ENCODE measurements at regions not wholly inside any gene's neighbourhood (a gene's known extent, or its start where the extent isn't known, plus 50 kb on each side); places are given as distances from the start of the nearest gene placed in this dataset.

DNA sequence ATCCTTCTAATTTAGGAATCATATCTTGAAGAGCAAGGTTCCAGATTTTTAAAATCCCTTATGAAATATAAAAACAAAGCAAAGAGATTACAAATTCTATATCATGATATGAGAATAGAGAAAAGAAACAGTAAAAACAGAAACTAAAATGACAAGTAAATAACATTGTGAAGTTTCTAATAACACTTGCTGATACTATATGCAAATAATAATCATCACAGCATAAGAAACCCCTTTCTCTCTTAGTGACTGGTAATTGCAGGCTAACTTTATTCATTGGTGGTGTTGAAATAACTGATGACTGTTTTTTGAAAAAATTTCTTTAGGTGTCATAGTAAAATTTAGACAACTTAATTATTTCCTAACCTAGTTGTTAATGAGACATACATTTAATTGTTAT, 281.6 kb downstream of the PLA2G4A start:
- no peaks in the 10 kb centered on the region for H3K4me1 ChIP-seq (ENCODE audit: control insufficient read depth in 5 of 5, insufficient read depth in 5 of 5, low read length in 5 of 5)
- no peak for ATAC-seq (ENCODE audit: insufficient read depth, low FRiP score)
- TF ChIP-seq, protein P1, sequence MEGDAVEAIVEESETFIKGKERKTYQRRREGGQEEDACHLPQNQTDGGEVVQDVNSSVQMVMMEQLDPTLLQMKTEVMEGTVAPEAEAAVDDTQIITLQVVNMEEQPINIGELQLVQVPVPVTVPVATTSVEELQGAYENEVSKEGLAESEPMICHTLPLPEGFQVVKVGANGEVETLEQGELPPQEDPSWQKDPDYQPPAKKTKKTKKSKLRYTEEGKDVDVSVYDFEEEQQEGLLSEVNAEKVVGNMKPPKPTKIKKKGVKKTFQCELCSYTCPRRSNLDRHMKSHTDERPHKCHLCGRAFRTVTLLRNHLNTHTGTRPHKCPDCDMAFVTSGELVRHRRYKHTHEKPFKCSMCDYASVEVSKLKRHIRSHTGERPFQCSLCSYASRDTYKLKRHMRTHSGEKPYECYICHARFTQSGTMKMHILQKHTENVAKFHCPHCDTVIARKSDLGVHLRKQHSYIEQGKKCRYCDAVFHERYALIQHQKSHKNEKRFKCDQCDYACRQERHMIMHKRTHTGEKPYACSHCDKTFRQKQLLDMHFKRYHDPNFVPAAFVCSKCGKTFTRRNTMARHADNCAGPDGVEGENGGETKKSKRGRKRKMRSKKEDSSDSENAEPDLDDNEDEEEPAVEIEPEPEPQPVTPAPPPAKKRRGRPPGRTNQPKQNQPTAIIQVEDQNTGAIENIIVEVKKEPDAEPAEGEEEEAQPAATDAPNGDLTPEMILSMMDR (IDR thresholded peaks at IDR 0.05; ENCODE audit: control extremely low read depth, extremely low read depth): no peak
- no peaks in the 10 kb centered on the region for H3K9me3 ChIP-seq (ENCODE audit: control insufficient read depth in 4 of 4, insufficient read depth in 3 of 4, low read length in 3 of 4)
- H3K9ac ChIP-seq (ENCODE audit: insufficient read depth in 1 of 2, low read length in 2 of 2): no peak overlapping the region
- no peak overlapping the region for H3K4me3 ChIP-seq
- DNase-seq: no peak
- H3K36me3 ChIP-seq (ENCODE audit: control insufficient read depth in 4 of 4, insufficient read depth in 4 of 4, low read length in 4 of 4): no peaks in the 10 kb centered on the region
- no peak overlapping the region for H3K27ac ChIP-seq (ENCODE audit: low read depth in 1 of 2, low read length in 1 of 2)
- H3K27me3 ChIP-seq (ENCODE audit: control insufficient read depth in 3 of 3, insufficient read depth in 3 of 3, low read length in 2 of 3): no peaks in the 10 kb centered on the region

DNA sequence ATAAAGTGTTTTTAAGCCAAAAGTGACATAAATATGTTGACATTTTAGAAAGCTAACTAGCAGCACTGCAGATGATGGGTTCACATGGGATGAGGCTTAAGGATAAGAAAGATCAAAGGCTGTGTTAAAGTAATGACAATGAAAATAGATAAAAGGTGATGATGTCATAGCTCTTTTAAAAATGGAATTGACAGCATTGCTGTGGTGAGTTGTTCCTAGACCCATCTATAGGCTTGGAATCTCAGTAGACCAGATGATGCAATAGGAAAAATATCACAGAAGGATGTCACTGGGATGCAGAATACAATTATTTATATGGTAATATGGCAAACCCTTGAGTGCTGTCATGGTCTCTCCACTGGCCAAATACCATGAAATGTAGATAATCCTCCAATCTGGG, 286.0 kb downstream of the PLA2G4A start:
- Histone ChIP-seq H3K4me3 (no peak overlapping the region), H3K36me3 (ENCODE audit: control insufficient read depth in 4 of 4, insufficient read depth in 4 of 4, low read length in 4 of 4) (no peaks in the 10 kb centered on the region), H3K27me3 (ENCODE audit: control insufficient read depth in 3 of 3, insufficient read depth in 3 of 3, low read length in 2 of 3) (no peaks in the 10 kb centered on the region), H3K27ac (ENCODE audit: low read depth in 1 of 2, low read length in 1 of 2) (no peak overlapping the region), H3K9ac (ENCODE audit: insufficient read depth in 1 of 2, low read length in 2 of 2) (no peak overlapping the region), H3K9me3 (ENCODE audit: control insufficient read depth in 4 of 4, insufficient read depth in 3 of 4, low read length in 3 of 4) (no peaks in the 10 kb centered on the region), H3K4me1 (ENCODE audit: control insufficient read depth in 5 of 5, insufficient read depth in 5 of 5, low read length in 5 of 5) (no peaks in the 10 kb centered on the region)
- TF ChIP-seq, protein P1 (IDR thresholded peaks at IDR 0.05; ENCODE audit: control extremely low read depth, extremely low read depth): no peak
- no peak for ATAC-seq (ENCODE audit: insufficient read depth, low FRiP score)
- no peak for DNase-seq

DNA sequence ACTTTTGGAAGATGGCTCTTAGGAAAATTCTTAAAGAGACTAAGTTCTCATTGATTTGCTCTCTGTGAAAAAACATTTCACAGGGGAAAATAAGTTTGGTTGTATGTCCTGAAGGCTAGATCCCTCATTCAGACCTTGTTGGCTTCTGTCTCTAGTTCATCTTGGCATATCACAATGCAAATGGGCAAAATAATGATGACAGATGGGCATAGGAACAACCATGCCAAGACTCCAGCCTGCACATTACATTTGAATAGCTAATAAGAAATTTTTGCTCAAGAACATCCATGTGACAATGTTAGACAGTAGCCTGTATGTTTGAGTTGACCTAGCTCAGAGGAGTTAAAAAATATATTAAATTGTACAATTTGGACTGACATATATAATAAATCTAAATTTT, 292.9 kb downstream of the PLA2G4A start:
- no peak for ATAC-seq (ENCODE audit: insufficient read depth, low FRiP score)
- Histone ChIP-seq H3K9ac (ENCODE audit: insufficient read depth in 1 of 2, low read length in 2 of 2) (no peak overlapping the region), H3K27ac (ENCODE audit: low read depth in 1 of 2, low read length in 1 of 2) (no peak overlapping the region), H3K27me3 (ENCODE audit: control insufficient read depth in 3 of 3, insufficient read depth in 3 of 3, low read length in 2 of 3) (no peaks in the 10 kb centered on the region), H3K4me1 (ENCODE audit: control insufficient read depth in 5 of 5, insufficient read depth in 5 of 5, low read length in 5 of 5) (no peaks in the 10 kb centered on the region), H3K36me3 (ENCODE audit: control insufficient read depth in 4 of 4, insufficient read depth in 4 of 4, low read length in 4 of 4) (no peaks in the 10 kb centered on the region), H3K4me3 (no peak overlapping the region), H3K9me3 (ENCODE audit: control insufficient read depth in 4 of 4, insufficient read depth in 3 of 4, low read length in 3 of 4) (no peaks in the 10 kb centered on the region)
- no peak for DNase-seq
- TF ChIP-seq, protein P1 (IDR thresholded peaks at IDR 0.05; ENCODE audit: control extremely low read depth, extremely low read depth): no peak

DNA sequence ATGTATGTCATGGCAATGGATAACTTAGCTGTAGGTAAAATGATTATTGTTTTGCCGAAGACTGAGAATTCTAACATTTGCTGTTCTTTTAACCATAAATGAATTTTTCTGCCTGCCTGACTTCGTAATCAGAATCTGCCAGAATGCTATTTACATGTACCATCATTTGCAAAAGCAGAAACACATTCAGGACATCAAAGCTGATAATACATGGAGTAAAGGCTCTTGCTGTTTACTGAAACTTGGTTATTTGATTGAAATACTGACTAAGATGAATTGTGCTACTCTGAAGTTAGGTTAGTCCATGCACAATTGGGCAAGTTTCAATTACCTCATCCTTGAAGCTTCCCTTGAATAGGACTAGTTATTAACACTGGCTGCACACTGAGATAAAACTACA, 293.8 kb downstream of the PLA2G4A start:
- H3K36me3 ChIP-seq (ENCODE audit: control insufficient read depth in 4 of 4, insufficient read depth in 4 of 4, low read length in 4 of 4): no peaks in the 10 kb centered on the region
- TF ChIP-seq, protein P1 (IDR thresholded peaks at IDR 0.05; ENCODE audit: control extremely low read depth, extremely low read depth): no peak
- H3K4me1 ChIP-seq (ENCODE audit: control insufficient read depth in 5 of 5, insufficient read depth in 5 of 5, low read length in 5 of 5): no peaks in the 10 kb centered on the region
- no peaks in the 10 kb centered on the region for H3K27me3 ChIP-seq (ENCODE audit: control insufficient read depth in 3 of 3, insufficient read depth in 3 of 3, low read length in 2 of 3)
- DNase-seq (no peak), ATAC-seq (ENCODE audit: insufficient read depth, low FRiP score) (no peak)
- WGBS, 2 donors: 85 to 88% methylated on average over 2 of the region's 2 CpGs
- H3K4me3 ChIP-seq: no peak overlapping the region
- H3K9me3 ChIP-seq (ENCODE audit: control insufficient read depth in 4 of 4, insufficient read depth in 3 of 4, low read length in 3 of 4): no peaks in the 10 kb centered on the region
- H3K27ac ChIP-seq (ENCODE audit: low read depth in 1 of 2, low read length in 1 of 2): no peak overlapping the region
- no peak overlapping the region for H3K9ac ChIP-seq (ENCODE audit: insufficient read depth in 1 of 2, low read length in 2 of 2)
